MM.1S (cell line): ENCODE measurements at regions not wholly inside any gene's neighbourhood (a gene's known extent, or its start where the extent isn't known, plus 50 kb on each side); places are given as distances from the start of the nearest gene placed in this dataset.

Experiments
- DNase-seq: peaks from one replicate; pipeline ENCODE4 v3.0.0-alpha.2; 2015
- H2AFZ ChIP-seq: fragments of 300-600 bp; sonication (generic); 2 replicates; pipeline ENCODE4 v1.6.0; 2016; ENCODE audit warnings: antibody characterized with exemption, low read length
- H3F3A ChIP-seq: fragments of 300-600 bp; sonication (generic); 2 replicates; pipeline ENCODE4 v1.6.1; 2016; ENCODE audit warnings: mild to moderate bottlenecking, antibody characterized with exemption, low read length, moderate library complexity, mixed read lengths; ENCODE audit not compliant: insufficient read depth
- H3K27ac ChIP-seq: fragments of 300-600 bp; sonication (generic); 2 replicates; pipeline ENCODE4 v1.5.1; 2016; ENCODE audit warnings: mild to moderate bottlenecking, low read length
- H3K27me3 ChIP-seq: fragments of 300-600 bp; sonication (generic); replicated peaks from 2 replicates; pipeline ENCODE4 v1.6.0; 2016; ENCODE audit warnings: low read length; ENCODE audit not compliant: insufficient read depth
- H3K36me3 ChIP-seq: fragments of 300-600 bp; sonication (generic); replicated peaks from 2 replicates; pipeline ENCODE4 v1.6.1; 2016; ENCODE audit warnings: mild to moderate bottlenecking, low read length, mixed read lengths; ENCODE audit not compliant: insufficient read depth
- H3K4me1 ChIP-seq: fragments of 300-600 bp; sonication (generic); 2 replicates; pipeline ENCODE4 v1.6.1; 2016; ENCODE audit warnings: low read length, mixed read lengths
- H3K4me2 ChIP-seq: fragments of 300-600 bp; sonication (generic); 2 replicates; pipeline ENCODE4 v1.6.0; 2016; ENCODE audit warnings: low read depth, low read length
- H3K4me3 ChIP-seq: fragments of 300-600 bp; sonication (generic); 2 replicates; pipeline ENCODE4 v1.5.1; 2016; ENCODE audit warnings: low read length, mixed read lengths
- H3K79me2 ChIP-seq: fragments of 300-600 bp; sonication (generic); 2 replicates; pipeline ENCODE4 v1.6.1; 2016; ENCODE audit warnings: mixed run types, low read length, mixed read lengths
- H3K9ac ChIP-seq: fragments of 300-600 bp; sonication (generic); 2 replicates; pipeline ENCODE4 v1.6.1; 2016; ENCODE audit warnings: low read length, mixed read lengths
- H3K9me2 ChIP-seq: fragments of 300-600 bp; sonication (generic); replicated peaks from 2 replicates; pipeline ENCODE4 v1.6.1; 2016; ENCODE audit warnings: mild to moderate bottlenecking, low read length, mixed read lengths; ENCODE audit not compliant: insufficient read depth
- H3K9me3 ChIP-seq: fragments of 300-600 bp; sonication (generic); replicated peaks from 2 replicates; pipeline ENCODE4 v1.6.1; 2016; ENCODE audit warnings: mild to moderate bottlenecking, low read length, mixed read lengths; ENCODE audit not compliant: insufficient read depth
- H4K20me1 ChIP-seq: fragments of 300-600 bp; sonication (generic); 2 replicates; pipeline ENCODE4 v1.6.1; 2016; ENCODE audit warnings: mild to moderate bottlenecking, low read length, moderate library complexity, mixed read lengths; ENCODE audit not compliant: insufficient read depth
- CTCF ChIP-seq: fragments of 300-600 bp; sonication (generic); IDR thresholded peaks from 2 replicates; pipeline ENCODE4 v1.5.1; 2016; ENCODE audit warnings: antibody characterized with exemption, low read length, mixed read lengths
- EZH2 ChIP-seq: fragments of 300-600 bp; sonication (generic); optimal IDR thresholded peaks from 2 replicates; pipeline ENCODE3; 2017; ENCODE audit warnings: low read depth, mild to moderate bottlenecking, antibody characterized with exemption, low read length, mixed read lengths
- EZH2phosphoT487 ChIP-seq: fragments of 300-600 bp; sonication (generic); IDR thresholded peaks from 2 replicates; pipeline ENCODE4 v1.6.1; 2018; ENCODE audit warnings: antibody characterized with exemption, low read length

DNA sequence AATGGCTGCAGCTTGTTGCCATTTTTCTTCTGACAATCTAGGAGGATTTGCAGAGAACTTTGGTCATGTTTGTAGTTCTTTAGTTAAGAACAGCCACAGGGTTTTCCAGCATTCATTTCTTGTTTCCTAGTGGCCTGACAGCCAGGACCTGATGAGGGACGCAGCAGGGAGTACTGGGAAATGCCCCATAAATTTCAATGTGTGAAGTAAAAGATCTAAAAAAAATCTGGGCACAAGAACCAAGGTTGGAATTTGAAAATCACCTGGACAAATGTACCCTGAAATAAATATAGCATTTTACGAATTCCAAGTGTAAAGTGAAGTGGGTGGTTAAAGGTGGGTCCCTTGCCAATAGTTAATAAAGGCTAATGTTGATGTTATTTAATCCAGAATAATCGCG, 195.0 kb downstream of the ZIC1 start:
- no peaks in the 10 kb centered on the region for H3K27me3 ChIP-seq
- no peaks in the 10 kb centered on the region for H3K36me3 ChIP-seq
- no peak overlapping the region for H3K4me3 ChIP-seq
- H3K79me2 ChIP-seq: no peaks in the 10 kb centered on the region
- no peak for TF ChIP-seq EZH2
- TF ChIP-seq EZH2phosphoT487: no peak
- TF ChIP-seq CTCF: no peak
- H3K9ac ChIP-seq: no peak overlapping the region
- no peak overlapping the region for H2AFZ ChIP-seq
- H3K4me1 ChIP-seq: no peaks in the 10 kb centered on the region
- no peak overlapping the region for H3K4me2 ChIP-seq
- H3K9me3 ChIP-seq: no peaks in the 10 kb centered on the region
- no peak overlapping the region for H3K27ac ChIP-seq
- no peaks in the 10 kb centered on the region for H4K20me1 ChIP-seq
- no peaks in the 10 kb centered on the region for H3F3A ChIP-seq
- no peaks in the 10 kb centered on the region for H3K9me2 ChIP-seq
- DNase-seq: no peak

- Histone ChIP-seq H3K9ac (no peak overlapping the region), H3K36me3 (no peaks in the 10 kb centered on the region), H3K79me2 (no peaks in the 10 kb centered on the region), H3K27me3 (no peaks in the 10 kb centered on the region), H4K20me1 (no peaks in the 10 kb centered on the region), H3K4me3 (peak overlapping the region; percentile 17; the same call in 1 of the 2 replicates), H3K9me2 (no peaks in the 10 kb centered on the region), H2AFZ (peak overlapping the region; percentile 40), H3K27ac (no peak overlapping the region), H3K9me3 (no peaks in the 10 kb centered on the region), H3K4me2 (peak overlapping the region; percentile 51), H3F3A (no peaks in the 10 kb centered on the region), H3K4me1 (peaks cover 7% of the 10 kb centered on the region)
- DNase-seq: peak; percentile 59
- TF ChIP-seq CTCF (no peak), EZH2phosphoT487 (no peak)
Observed at GRCh38 chr3:147613725-147614124, 204.6 kb downstream of the ZIC1 start.

- Histone ChIP-seq H2AFZ (peak overlapping the region; percentile 40), H3K36me3 (no peaks in the 10 kb centered on the region), H4K20me1 (no peaks in the 10 kb centered on the region), H3K27ac (no peak overlapping the region), H3K4me3 (peak overlapping the region; percentile 17; the same call in 1 of the 2 replicates), H3K9ac (no peak overlapping the region), H3F3A (no peaks in the 10 kb centered on the region), H3K9me3 (no peaks in the 10 kb centered on the region), H3K9me2 (no peaks in the 10 kb centered on the region), H3K4me1 (peaks cover 7% of the 10 kb centered on the region), H3K27me3 (no peaks in the 10 kb centered on the region), H3K79me2 (no peaks in the 10 kb centered on the region), H3K4me2 (peak overlapping the region; percentile 51)
- TF ChIP-seq EZH2phosphoT487 (no peak), EZH2 (no peak), CTCF (no peak)
- DNase-seq: no peak
Observed at GRCh38 chr3:147614210-147614609, 205.0 kb downstream of the ZIC1 start.
